B cell (primary cell): ENCODE measurements at regions not wholly inside any gene's neighbourhood (a gene's known extent, or its start where the extent isn't known, plus 50 kb on each side); places are given as distances from the start of the nearest gene placed in this dataset.

Experiments
- ATAC-seq: fragments of 200-7000 bp; cut with Tn5 transposase; one replicate; pipeline ENCODE4 v1.10.0; 2021; ENCODE audit warnings: low read depth, mild to moderate bottlenecking, moderate number of reproducible peaks, moderate library complexity
- CTCF ChIA-PET: fragments of 350-600 bp; sonication (Branson Sonifier 250); formaldehyde crosslinking; loops from one replicate; lab custom pipeline; 2021; ENCODE audit warnings: antibody characterized with exemption, inconsistent platforms; lab: Charles Lee
- POLR2A ChIA-PET: fragments of 350-600 bp; sonication (Branson Sonifier 250); formaldehyde crosslinking; loops from one replicate; lab custom pipeline; 2021; ENCODE audit warnings: antibody characterized with exemption; lab: Charles Lee
- DNase-seq: peaks from one replicate; pipeline ENCODE4 v3.0.0; 2013
- H2AFZ ChIP-seq: 2 replicates; pipeline ENCODE4 v1.6.1; 2012; ENCODE audit warnings: mild to moderate bottlenecking, low read depth, low read length; ENCODE audit not compliant: insufficient read depth, poor library complexity, severe bottlenecking
- H3K27ac ChIP-seq, 2 donors: 1 replicate in 1 of 2; 2 replicates in 1 of 2; pipeline ENCODE4 v1.5.1; 2012 to 2013; ENCODE audit warnings: low read length in 2 of 2, mild to moderate bottlenecking in 2 of 2, moderate library complexity in 1 of 2
- H3K27me3 ChIP-seq, 4 experiments: fragments of 200-600 bp in 1 of 4; sonication (generic) in 1 of 4; replicated peaks in 1 of 4; 1 replicate in 2 of 4; 2 replicates in 2 of 4; pipeline versions ENCODE4 v1.6.1 to v1.7.0; 2013 to 2016; ENCODE audit warnings: low read length in 3 of 4, mild to moderate bottlenecking in 2 of 4, mixed read lengths in 1 of 4, moderate library complexity in 1 of 4; ENCODE audit not compliant: insufficient read depth in 4 of 4, control insufficient read depth in 3 of 4; ENCODE audit errors: control extremely low read depth in 1 of 4
- H3K36me3 ChIP-seq, 2 experiments: replicated peaks in 1 of 2; 1 replicate in 1 of 2; 2 replicates in 1 of 2; pipeline versions ENCODE4 v1.6.1 to v1.7.1; 2013; ENCODE audit warnings: low read length in 1 of 2; ENCODE audit not compliant: insufficient read depth in 2 of 2, control insufficient read depth in 1 of 2; ENCODE audit errors: control extremely low read depth in 1 of 2, extremely low read depth in 1 of 2
- H3K4me1 ChIP-seq, 2 donors: fragments of 200-600 bp in 1 of 2; sonication (generic) in 1 of 2; 1 replicate in 1 of 2; 2 replicates in 1 of 2; pipeline versions ENCODE4 v1.5.1 to v1.6.1; 2013 to 2017; ENCODE audit warnings: low read length in 2 of 2; ENCODE audit not compliant: control insufficient read depth in 2 of 2, insufficient read depth in 2 of 2
- H3K4me2 ChIP-seq: replicated peaks from 2 replicates; pipeline ENCODE3; 2012; ENCODE audit warnings: mild to moderate bottlenecking, low read depth, low read length; ENCODE audit not compliant: poor library complexity, severe bottlenecking
- H3K4me3 ChIP-seq, 5 experiments: fragments of 200-600 bp in 1 of 5; sonication (generic) in 1 of 5; 1 replicate in 3 of 5; 2 replicates in 2 of 5; pipeline versions ENCODE4 v1.5.1 to v1.7.0; 2011 to 2016; ENCODE audit warnings: low read length in 4 of 5, mild to moderate bottlenecking in 4 of 5, low read depth in 2 of 5, control low read depth in 1 of 5, moderate library complexity in 1 of 5; ENCODE audit not compliant: insufficient read depth in 1 of 5; ENCODE audit errors: control extremely low read depth in 1 of 5, extremely low read depth in 1 of 5
- H3K79me2 ChIP-seq: fragments of 200-600 bp; sonication (generic); one replicate; pipeline ENCODE4 v1.6.0; 2016; ENCODE audit warnings: low read length; ENCODE audit not compliant: control insufficient read depth, insufficient read depth
- H3K9ac ChIP-seq: fragments of 200-600 bp; sonication (generic); 2 replicates; pipeline ENCODE4 v1.6.1; 2017; ENCODE audit warnings: mild to moderate bottlenecking, low read length, moderate library complexity
- H3K9me3 ChIP-seq, 3 donors: one replicate each; pipeline versions ENCODE4 v1.6.1 to v1.7.1; 2013; ENCODE audit warnings: low read length in 2 of 3; ENCODE audit not compliant: control insufficient read depth in 2 of 3, insufficient read depth in 1 of 3; ENCODE audit errors: control extremely low read depth in 1 of 3
- H4K20me1 ChIP-seq: 2 replicates; pipeline ENCODE4 v1.6.0; 2012; ENCODE audit warnings: mild to moderate bottlenecking, low read length; ENCODE audit not compliant: insufficient read depth, control insufficient read depth, poor library complexity, severe bottlenecking
- H3K27ac Mint-ChIP-seq: one replicate; pipeline ENCODE4 v1.8.0; 2021; ENCODE audit warnings: mixed read lengths
- H3K27me3 Mint-ChIP-seq: one replicate; pipeline ENCODE4 v1.8.0; 2021; ENCODE audit warnings: mixed read lengths
- H3K4me1 Mint-ChIP-seq: one replicate; pipeline ENCODE4 v1.8.0; 2021; ENCODE audit warnings: mixed read lengths
- H3K4me3 Mint-ChIP-seq: one replicate; pipeline ENCODE4 v1.8.0; 2021; ENCODE audit warnings: mixed read lengths
- H3K9me3 Mint-ChIP-seq: one replicate; pipeline ENCODE4 v1.8.0; 2022; ENCODE audit warnings: mixed read lengths; ENCODE audit not compliant: insufficient read depth
- CTCF ChIP-seq: fragments of 200-600 bp; IDR thresholded peaks from one replicate; pipeline ENCODE4 v1.8.0; 2022; ENCODE audit warnings: antibody characterized with exemption, mild to moderate bottlenecking
- EZH2 ChIP-seq: IDR thresholded peaks from 2 replicates; pipeline ENCODE4 v1.6.1; 2012; ENCODE audit warnings: borderline replicate concordance, low read depth, mild to moderate bottlenecking, moderate library complexity, low read length; ENCODE audit not compliant: insufficient read depth, poor library complexity, severe bottlenecking
- WGBS: methylation state at CpG from one replicate; pipeline ENCODE4 v1.1.5; 2013; ENCODE audit warnings: missing lambda C conversion rate; ENCODE audit not compliant: insufficient coverage; 5-methylcytosine and 5-hydroxymethylcytosine counted together
- intact Hi-C: fragments of 100-400 bp; cut with micrococcal nuclease; formaldehyde crosslinking; loops from one replicate; pipeline ENCODE4 v1.10.0; 2022

GRCh38 chr20:41717483-41717882 lies 99.3 kb upstream of the CHD6 start:
- H3K27me3 ChIP-seq: peaks cover 0 to 15% (median 3%) of the 10 kb centered on the region in 4 experiments
- peaks cover 26% of the 10 kb centered on the region for H3K27me3 Mint-ChIP-seq
- H3K79me2 ChIP-seq: no peaks in the 10 kb centered on the region
- TF ChIP-seq CTCF: no peak
- TF ChIP-seq EZH2: no peak
- intact Hi-C loops: no loop called here
- peaks cover 0 to 7% (median 0%) of the 10 kb centered on the region in 3 donors for H3K9me3 ChIP-seq
- H3K9ac ChIP-seq: no peak overlapping the region
- no peaks in the 10 kb centered on the region for H4K20me1 ChIP-seq
- no peak overlapping the region for H3K4me3 ChIP-seq
- H3K27ac Mint-ChIP-seq: no peak overlapping the region
- POLR2A ChIA-PET: no interaction called here
- H3K4me2 ChIP-seq: no peak overlapping the region
- peaks cover 4% of the 10 kb centered on the region for H3K9me3 Mint-ChIP-seq
- H3K36me3 ChIP-seq: no peaks in the 10 kb centered on the region
- CTCF ChIA-PET: interaction anchor here (2.0 to 2.7 kb wide), 2 partner anchors 17 to 20 kb away, joined by 5 to 8 read pairs; no protein-coding TSS in a partner anchor
- 85% methylated on average over 2 of the region's 3 CpGs for WGBS
- H3K4me3 Mint-ChIP-seq: no peak overlapping the region
- no peaks in the 10 kb centered on the region for H3K4me1 ChIP-seq
- no peaks in the 10 kb centered on the region for H3K4me1 Mint-ChIP-seq
- no peak overlapping the region for H2AFZ ChIP-seq
- DNase-seq: no peak
- H3K27ac ChIP-seq: no peak overlapping the region
- no peak for ATAC-seq

- DNase-seq (no peak), ATAC-seq (no peak)
- Histone ChIP-seq H3K4me1 (no peaks in the 10 kb centered on the region), H3K27me3 (peaks cover 0 to 15% (median 3%) of the 10 kb centered on the region in 4 experiments), H2AFZ (no peak overlapping the region), H3K9me3 (peaks cover 0 to 4% (median 0%) of the 10 kb centered on the region in 3 donors), H3K9ac (no peak overlapping the region), H3K4me2 (no peak overlapping the region), H3K36me3 (no peaks in the 10 kb centered on the region), H4K20me1 (no peaks in the 10 kb centered on the region), H3K4me3 (no peak overlapping the region), H3K79me2 (no peaks in the 10 kb centered on the region), H3K27ac (no peak overlapping the region)
- Mint-ChIP-seq H3K27ac (no peak overlapping the region), H3K27me3 (peaks cover 21% of the 10 kb centered on the region), H3K4me3 (no peak overlapping the region), H3K4me1 (no peaks in the 10 kb centered on the region), H3K9me3 (peaks cover 4% of the 10 kb centered on the region)
- TF ChIP-seq CTCF (no peak), EZH2 (no peak)
- ChIA-PET POLR2A (no interaction called here), CTCF (interaction anchor here (2.0 to 2.7 kb wide), 2 partner anchors 18 to 19 kb away, joined by 5 to 8 read pairs; no protein-coding TSS in a partner anchor)
- intact Hi-C loops: no loop called here
Observed at GRCh38 chr20:41716911-41717310, 98.7 kb upstream of the CHD6 start.
